Activated CD4-positive, CD25-positive, alpha-beta regulatory T cell treated with anti-CD3 and anti-CD28 coated beads, Interleukin-2, amount 50 U/mL, for 24 hours (primary cell): ENCODE measurements at regions not wholly inside any gene's neighbourhood (a gene's known extent, or its start where the extent isn't known, plus 50 kb on each side); places are given as distances from the start of the nearest gene placed in this dataset.
"Not testable (repeated sequence)": the region's sequence is repeated elsewhere in the genome, so short reads cannot be mapped to it uniquely, and the experiment has no call there.

Experiments used
- ATAC-seq, 2 donors: fragments of 150-1000 bp; cut with Tn5 transposase; one replicate each; pipeline ENCODE4 v1.10.0; 2021; ENCODE audit warnings: mild to moderate bottlenecking in 1 of 2, moderate library complexity in 1 of 2

DNA sequence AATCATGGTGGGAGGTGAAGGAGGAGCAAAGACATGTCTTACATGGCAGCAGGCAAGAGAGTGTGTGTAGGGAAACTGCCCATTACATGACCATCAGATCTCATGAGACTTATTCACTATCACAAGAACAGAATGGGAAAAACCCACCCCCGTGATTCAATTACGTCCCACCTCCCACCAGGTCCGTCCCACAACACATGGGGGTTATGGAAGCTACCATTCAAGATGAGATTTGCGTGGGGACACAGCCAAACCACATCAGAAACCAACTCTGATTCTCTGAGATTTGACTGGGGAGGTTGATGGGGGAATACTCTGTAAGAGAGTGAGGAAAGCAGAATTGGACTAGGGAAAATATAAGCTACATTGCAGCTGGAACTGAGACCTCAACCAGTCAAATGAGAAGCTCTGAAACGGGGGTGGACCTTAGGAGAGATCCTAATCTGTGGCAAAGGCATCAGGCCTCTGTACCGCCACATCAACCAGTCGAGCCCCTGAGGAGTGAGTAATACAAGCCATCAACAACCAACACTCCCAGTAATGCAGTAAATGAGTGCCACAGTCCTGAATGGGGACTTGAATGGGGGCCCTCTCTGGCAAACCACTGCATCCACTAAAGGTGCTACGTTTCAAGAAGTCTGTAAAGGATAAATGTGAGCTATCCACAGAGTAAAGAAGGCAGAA, 207.9 kb upstream of the GADL1 start:
- ATAC-seq, result peak in 1 of 2 donors; percentile 22

GRCh38 chr3:31103181-31103580, 208.7 kb upstream of the GADL1 start:
- ATAC-seq, result no peak

DNA sequence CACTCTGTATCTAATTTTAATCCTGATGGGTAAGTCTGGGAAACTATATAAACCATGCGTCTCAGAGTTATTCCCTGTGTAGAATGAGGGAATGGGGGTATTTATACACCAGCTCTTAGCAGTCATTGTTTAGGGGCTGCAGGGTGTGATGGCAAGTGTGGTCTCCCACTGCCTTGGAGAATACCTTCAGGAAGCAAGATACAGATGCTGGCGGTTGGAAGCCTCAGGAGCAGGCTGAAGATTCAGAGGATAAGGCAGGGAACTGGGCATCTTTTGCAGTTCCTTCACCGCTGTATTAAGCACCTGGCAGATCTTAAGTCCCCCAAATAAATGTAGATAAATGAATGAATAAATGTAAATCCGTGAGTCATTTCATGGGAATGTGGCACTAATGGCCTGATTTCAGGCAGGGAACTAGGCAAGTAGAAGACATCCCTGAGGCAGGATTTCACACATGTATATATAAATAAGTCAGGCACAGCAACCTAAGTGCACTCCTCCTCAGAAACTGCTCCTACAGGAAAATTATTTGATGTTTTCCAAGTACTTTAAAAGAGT, 209.2 kb upstream of the GADL1 start:
- no peak for ATAC-seq

DNA sequence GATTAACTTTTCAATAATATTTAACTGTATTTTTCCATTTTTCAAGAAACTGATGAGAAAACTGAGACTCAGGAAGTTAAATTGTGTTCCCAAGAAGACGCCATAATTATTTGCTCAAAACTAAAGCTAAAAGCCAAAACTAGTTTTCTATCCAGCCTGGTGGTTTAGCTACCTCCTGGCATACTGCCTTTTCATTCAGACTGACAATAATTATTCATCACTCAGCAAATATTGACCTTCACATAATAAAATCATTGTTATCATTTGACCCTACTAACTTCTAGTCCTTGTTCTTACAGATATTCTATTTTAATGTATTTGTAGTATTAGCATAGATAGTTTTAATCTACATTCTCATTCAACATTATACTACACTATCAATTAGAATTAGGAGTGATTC, 210.6 kb upstream of the GADL1 start:
- no peak for ATAC-seq

GRCh38 chr3:31105438-31106077, 211.1 kb upstream of the GADL1 start:
- peak; percentile 58 to 71 for ATAC-seq

GRCh38 chr3:31106204-31106603, 211.7 kb upstream of the GADL1 start:
- no peak for ATAC-seq

DNA sequence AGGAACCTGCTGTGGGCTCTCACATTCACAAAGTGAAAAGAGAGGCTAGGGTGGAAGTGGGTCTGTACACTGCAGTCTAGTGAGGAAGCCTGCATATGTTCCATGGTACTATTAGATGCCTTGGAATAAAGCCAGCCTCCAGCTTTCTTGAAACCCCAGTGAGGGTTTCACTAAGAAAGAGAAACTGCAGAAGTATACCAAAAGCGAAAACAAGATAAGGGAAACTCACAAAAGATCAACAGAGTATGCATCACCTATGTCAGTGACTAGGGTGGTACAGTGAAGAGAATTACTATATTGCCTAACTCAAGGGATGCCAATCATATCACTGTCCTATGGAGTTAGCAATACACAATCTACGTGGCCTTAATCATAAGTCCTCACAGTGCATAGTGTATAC, 212.5 kb upstream of the GADL1 start:
- ATAC-seq, result peak; percentile 69

GRCh38 chr3:31114929-31115283, 220.4 kb upstream of the GADL1 start:
- no peak for ATAC-seq

- not testable (repeated sequence) for ATAC-seq
These were observed 221.1 kb upstream of the GADL1 start for GRCh38 chr3:31115531-31115930.

- no peak for ATAC-seq
These were observed 222.2 kb upstream of the GADL1 start for GRCh38 chr3:31116651-31117050.

DNA sequence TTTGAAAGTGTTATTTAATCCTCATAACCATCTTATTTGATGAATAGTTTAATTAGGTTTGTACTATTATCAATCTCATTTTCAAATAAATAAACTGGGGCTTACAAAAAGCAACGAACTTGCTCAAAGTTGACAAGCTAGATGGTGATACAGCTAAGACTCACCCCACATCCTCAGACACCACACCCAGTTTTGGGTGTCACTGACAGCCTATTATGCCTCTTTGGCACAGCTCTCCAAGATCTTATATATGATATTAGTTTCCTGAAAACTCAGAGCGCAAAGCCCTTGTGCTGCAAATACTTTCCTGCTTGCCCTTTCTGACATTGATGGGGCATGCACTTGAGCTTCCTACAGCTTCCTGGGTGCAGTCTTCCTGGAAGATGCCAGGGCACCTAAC, 223.4 kb upstream of the GADL1 start:
- no peak for ATAC-seq

GRCh38 chr3:31124373-31124772, 229.9 kb upstream of the GADL1 start:
- ATAC-seq, result no peak

- ATAC-seq, result no peak
These were observed 231.1 kb upstream of the GADL1 start for GRCh38 chr3:31125413-31126020.

DNA sequence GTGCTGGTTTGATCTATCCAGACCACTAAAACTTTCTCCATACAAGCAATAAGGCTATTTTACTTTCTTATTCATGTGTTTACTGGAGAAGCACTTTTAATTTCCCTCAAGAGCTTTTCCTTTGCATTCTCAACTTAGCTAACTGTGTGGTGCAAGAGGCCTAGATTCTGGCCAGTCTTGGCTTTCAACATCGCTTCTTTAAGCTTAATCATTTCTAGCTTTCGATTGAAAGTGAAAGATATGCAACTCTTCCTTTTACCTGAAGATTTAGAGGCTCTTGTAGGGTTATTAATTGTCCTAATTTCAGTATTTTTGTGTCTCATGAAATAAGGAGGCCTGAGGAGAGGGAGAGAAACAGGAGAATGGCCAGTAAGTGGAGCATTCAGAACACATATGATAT, 234.8 kb upstream of the GADL1 start:
- no peak for ATAC-seq

DNA sequence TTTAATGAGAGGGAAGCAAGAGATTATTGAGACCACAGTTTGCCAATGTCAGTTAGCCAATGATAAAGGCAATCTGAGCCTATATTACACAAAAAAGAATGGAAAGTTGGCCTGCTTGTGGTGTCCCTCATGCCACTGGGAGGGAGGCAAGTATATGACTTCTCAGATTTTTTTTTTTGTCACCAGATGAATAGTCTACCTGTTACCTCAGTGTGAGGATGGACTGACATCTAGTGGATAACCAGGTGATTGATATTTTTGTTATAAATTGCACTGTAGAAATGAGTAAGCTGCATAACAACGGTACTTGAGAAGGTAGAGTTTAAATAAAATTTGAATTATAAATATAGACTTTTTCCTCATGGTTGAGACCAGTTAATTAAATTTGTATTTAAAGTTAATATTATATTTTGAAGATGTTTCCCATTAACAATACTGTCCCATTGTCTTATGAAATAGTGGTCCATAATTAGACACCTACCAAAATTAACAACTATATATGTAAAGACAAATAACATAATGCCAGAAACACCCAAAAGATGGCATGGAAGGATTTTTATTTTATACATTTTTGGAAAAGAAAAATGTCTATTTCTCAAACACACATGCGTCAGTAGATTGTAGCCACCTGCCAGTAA, 237.8 kb upstream of the GADL1 start:
- ATAC-seq, result peak in 1 of 2 donors; percentile 48

- no peak for ATAC-seq
These were observed 239.1 kb upstream of the GADL1 start for GRCh38 chr3:31133541-31133940.

DNA sequence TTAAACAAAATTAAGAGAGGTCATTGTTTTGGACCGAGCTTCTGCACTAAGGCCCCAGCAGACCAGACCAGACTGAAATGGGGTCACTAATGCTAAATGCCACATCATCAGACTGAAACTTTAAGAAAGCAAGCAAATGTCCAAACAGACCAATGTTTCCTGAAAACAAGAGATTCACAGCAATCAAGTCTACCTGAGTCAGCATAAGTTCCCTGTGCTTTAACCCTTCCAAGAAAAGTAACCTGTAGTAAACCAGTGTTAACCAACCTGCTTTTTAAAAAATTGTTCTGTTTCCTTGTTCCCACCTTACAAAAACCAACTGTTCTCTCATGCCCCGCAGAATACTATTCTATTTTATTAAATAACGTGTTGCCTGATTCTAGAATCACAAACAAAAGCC, 241.1 kb upstream of the GADL1 start:
- no peak for ATAC-seq

GRCh38 chr3:31137718-31138465, 243.4 kb upstream of the GADL1 start:
- no peak for ATAC-seq

- ATAC-seq, result no peak
These were observed 246.0 kb upstream of the GADL1 start for GRCh38 chr3:31140470-31140869.

- no peak for ATAC-seq
These were observed 247.7 kb upstream of the GADL1 start for GRCh38 chr3:31142139-31142538.

DNA sequence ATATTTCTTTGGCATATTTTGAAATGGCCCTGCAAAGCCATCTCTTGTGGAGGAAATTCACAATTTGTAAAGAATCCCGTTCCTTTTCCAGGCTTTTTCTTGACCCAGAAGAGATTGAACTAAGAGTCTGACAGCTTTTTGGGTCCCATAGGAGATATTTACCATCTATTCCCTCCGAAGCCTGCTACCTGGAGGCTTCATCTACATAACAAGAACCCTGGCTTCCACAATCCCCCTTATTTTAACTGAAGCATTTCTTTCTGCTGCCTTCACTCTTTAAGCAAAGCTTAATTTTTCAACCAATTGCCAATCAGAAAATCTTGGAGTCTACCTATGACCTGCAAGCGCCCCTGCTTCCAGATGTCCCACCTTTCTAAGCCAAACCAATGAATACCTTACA, 248.1 kb upstream of the GADL1 start:
- ATAC-seq, result no peak

GRCh38 chr3:31145062-31145461, 250.6 kb upstream of the GADL1 start:
- no peak for ATAC-seq

DNA sequence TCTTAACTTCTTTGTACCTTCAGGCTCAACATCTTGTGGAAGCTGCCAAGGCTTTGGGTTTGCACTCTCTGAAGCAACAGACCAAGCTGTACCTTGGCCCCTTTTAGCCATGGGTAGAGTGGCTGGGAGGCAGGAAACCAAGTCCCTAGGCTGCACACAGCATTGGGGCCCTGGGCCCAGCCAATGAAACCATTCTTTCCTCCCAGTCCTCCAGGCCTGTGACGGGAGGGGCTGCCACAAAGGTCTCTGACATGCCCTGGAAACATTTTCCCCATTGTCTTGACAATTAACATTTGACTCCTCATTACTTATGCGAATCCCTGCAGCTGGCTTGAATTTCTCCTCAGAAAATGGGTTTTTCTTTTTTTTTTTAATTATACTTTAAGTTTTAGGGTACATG, 253.1 kb upstream of the GADL1 start:
- ATAC-seq, result no peak
